Psoas muscle (tissue), 7 donors: ENCODE measurements at regions not wholly inside any gene's neighbourhood (a gene's known extent, or its start where the extent isn't known, plus 50 kb on each side); places are given as distances from the start of the nearest gene placed in this dataset.

ENCODE experiments used
- ATAC-seq, 4 donors: fragments of 200-7000 bp; cut with Tn5 transposase; one replicate each; pipeline ENCODE4 v1.9.1; 2020; ENCODE audit warnings: moderate library complexity in 3 of 4, mild to moderate bottlenecking in 2 of 4
- DNase-seq, 2 donors: peaks; one replicate each; pipeline ENCODE4 v3.0.0-alpha.2; 2020
- H3K27ac ChIP-seq: fragments of 200-600 bp; one replicate; pipeline ENCODE4 v1.8.0; 2022
- H3K27me3 ChIP-seq, 3 donors: fragments of 200-600 bp in 1 of 3; one replicate each; pipeline versions ENCODE4 v1.6.1 to v1.8.0; 2013 to 2022; ENCODE audit warnings: low read length in 2 of 3, mild to moderate bottlenecking in 2 of 3, moderate library complexity in 1 of 3; ENCODE audit not compliant: insufficient read depth in 3 of 3
- H3K36me3 ChIP-seq, 2 donors: fragments of 200-600 bp in 1 of 2; one replicate each; pipeline versions ENCODE4 v1.6.1 to v1.8.0; 2013 to 2022; ENCODE audit warnings: low read depth in 1 of 2, mild to moderate bottlenecking in 1 of 2, moderate library complexity in 1 of 2; ENCODE audit not compliant: insufficient read depth in 1 of 2
- H3K4me1 ChIP-seq: fragments of 200-600 bp; one replicate; pipeline ENCODE4 v1.8.0; 2022
- H3K4me3 ChIP-seq: fragments of 200-600 bp; one replicate; pipeline ENCODE4 v1.8.0; 2022; ENCODE audit warnings: mild to moderate bottlenecking
- H3K9me3 ChIP-seq: fragments of 200-600 bp; one replicate; pipeline ENCODE4 v1.8.0; 2022
- WGBS, 3 donors: extraction: QIAGEN DNeasy Blood & Tissue Kit; methylation state at CpG; one replicate each; pipeline versions ENCODE4 v1.1.6 to v1.1.7; 2013; 5-methylcytosine and 5-hydroxymethylcytosine counted together
- intact Hi-C, 2 donors: fragments of 100-400 bp; cut with DNase I; formaldehyde crosslinking; loops; one replicate each; pipeline versions ENCODE4 v1.11.0 to v1.14.2; 2022
- TF ChIP-seq, protein P1 (sequence below): fragments of 200-600 bp; IDR thresholded peaks from one replicate; pipeline ENCODE4 v1.8.0; 2022; ENCODE audit warnings: antibody characterized with exemption
- donor health status: healthy with polysubstance abuse.
- donor health status: DM: no; HTN: no; CAD: no; lungs with moderate emphysema.
- donor health status: Bipolar disorder and iron deficiency.
- donor health status: healthy.
- donor health status: DM: yes; HTN: yes; CAD: no.
- donor health status: DM: no; HTN: no; CAD: no.
- donor health status: DM: yes; HTN: yes; CAD: no.

DNA sequence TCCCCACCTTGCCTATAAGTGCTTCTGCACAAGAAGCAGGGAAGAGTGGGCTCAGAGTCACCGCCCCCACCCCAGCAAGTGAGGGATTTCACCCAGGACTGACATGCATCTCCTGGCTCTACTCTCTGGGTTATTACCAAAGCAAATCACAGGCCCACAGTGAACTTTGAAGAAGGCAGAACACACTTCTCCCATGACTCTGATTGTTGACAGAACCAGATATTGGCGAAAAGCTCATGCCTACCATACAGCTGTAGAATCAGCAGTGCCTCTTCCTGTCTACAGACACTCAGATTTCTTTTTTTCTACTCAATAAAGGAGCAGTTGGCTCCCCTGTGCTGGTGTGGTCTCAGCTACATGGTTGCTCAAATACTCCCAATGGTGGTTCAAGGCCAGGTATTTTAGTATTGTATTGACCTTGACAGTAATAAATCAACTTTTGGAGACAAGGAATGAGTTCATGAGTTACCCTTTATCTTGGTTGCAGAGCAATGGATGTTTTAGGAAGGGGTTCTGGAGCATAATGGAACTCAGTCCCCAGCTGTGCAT, 512.9 kb upstream of the ID2 start:
- H3K27me3 ChIP-seq, result no peaks in the 10 kb centered on the region
- intact Hi-C loops, result no loop called here
- no peak for DNase-seq
- no peak for ATAC-seq
- TF ChIP-seq, protein P1, sequence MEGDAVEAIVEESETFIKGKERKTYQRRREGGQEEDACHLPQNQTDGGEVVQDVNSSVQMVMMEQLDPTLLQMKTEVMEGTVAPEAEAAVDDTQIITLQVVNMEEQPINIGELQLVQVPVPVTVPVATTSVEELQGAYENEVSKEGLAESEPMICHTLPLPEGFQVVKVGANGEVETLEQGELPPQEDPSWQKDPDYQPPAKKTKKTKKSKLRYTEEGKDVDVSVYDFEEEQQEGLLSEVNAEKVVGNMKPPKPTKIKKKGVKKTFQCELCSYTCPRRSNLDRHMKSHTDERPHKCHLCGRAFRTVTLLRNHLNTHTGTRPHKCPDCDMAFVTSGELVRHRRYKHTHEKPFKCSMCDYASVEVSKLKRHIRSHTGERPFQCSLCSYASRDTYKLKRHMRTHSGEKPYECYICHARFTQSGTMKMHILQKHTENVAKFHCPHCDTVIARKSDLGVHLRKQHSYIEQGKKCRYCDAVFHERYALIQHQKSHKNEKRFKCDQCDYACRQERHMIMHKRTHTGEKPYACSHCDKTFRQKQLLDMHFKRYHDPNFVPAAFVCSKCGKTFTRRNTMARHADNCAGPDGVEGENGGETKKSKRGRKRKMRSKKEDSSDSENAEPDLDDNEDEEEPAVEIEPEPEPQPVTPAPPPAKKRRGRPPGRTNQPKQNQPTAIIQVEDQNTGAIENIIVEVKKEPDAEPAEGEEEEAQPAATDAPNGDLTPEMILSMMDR, result no peak
- H3K4me3 ChIP-seq, result no peak overlapping the region
- no peaks in the 10 kb centered on the region for H3K36me3 ChIP-seq
- no peaks in the 10 kb centered on the region for H3K4me1 ChIP-seq
- no peak overlapping the region for H3K27ac ChIP-seq
- H3K9me3 ChIP-seq, result no peaks in the 10 kb centered on the region
- 90 to 97% (median 92%) methylated on average over 2 of the region's 2 CpGs for WGBS, 3 donors

DNA sequence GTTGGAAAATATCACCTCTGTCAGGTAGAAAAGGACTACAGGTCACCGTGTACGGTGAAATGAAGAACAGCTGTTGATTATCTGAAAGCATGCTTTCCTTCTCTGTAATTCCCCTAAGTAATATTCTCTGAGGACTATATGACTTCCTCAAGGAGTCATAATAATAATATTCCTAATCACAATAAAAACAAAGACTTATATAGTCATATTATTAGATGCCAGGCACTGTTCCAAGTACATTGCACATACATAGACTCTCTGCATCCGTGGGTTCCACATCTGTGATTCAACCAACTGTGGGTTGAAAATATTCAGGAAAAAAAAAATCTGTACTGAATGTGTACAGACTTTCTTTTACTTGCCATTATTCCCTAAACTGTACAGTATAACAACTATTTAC, 512.4 kb upstream of the ID2 start:
- Histone ChIP-seq H3K4me1 (no peaks in the 10 kb centered on the region), H3K27me3 (no peaks in the 10 kb centered on the region), H3K27ac (no peak overlapping the region), H3K9me3 (no peaks in the 10 kb centered on the region), H3K36me3 (no peaks in the 10 kb centered on the region), H3K4me3 (no peak overlapping the region)
- WGBS, 3 donors, result 54 to 61% (median 61%) methylated on average over 3 of the region's 3 CpGs
- intact Hi-C loops, result no loop called here
- DNase-seq, result no peak
- no peak for ATAC-seq
- TF ChIP-seq, protein P1, result no peak

DNA sequence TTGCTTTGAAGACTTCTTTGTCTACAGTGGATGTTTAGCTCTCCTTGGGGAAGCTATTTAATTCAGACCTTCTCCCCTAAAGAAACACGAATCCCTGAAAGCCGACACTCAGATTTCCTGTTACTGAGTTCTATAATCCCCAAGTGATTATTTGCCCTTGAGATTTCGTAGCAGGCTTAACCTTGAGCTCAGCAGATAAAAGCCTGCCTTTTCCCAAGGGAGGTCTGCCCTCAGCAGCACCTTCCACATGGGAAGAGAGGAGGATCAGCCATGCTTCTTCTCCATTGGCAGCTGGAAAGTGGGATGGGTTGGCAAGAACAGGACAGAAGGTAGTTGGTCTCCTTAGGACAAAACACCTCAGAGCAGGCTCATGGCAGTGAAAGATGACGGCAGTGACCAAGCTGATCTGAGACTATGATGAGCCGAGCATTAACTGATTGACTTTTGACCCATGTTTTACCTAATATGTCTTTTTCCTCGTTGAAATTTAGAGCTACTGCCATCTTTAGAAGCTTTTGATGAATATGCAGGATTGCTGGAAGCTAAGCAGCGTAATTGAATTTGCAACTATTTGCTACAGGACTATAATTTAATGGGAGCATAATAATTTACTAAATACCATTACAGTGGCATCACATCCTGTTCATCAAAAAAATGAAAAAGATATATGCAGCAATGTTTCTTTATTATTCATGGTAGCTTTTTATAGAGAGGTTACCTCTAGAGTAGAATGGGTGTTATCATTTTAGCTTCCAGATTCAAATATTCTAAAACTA, 511.1 kb upstream of the ID2 start:
- Histone ChIP-seq H3K36me3 (no peaks in the 10 kb centered on the region), H3K4me3 (no peak overlapping the region), H3K27ac (no peak overlapping the region), H3K4me1 (no peaks in the 10 kb centered on the region), H3K9me3 (no peaks in the 10 kb centered on the region), H3K27me3 (no peaks in the 10 kb centered on the region)
- 61 to 63% (median 61%) methylated on average over 7 of the region's 7 CpGs for WGBS, 3 donors
- TF ChIP-seq, protein P1, result no peak
- intact Hi-C loops, result no loop called here
- no peak for DNase-seq
- no peak for ATAC-seq

DNA sequence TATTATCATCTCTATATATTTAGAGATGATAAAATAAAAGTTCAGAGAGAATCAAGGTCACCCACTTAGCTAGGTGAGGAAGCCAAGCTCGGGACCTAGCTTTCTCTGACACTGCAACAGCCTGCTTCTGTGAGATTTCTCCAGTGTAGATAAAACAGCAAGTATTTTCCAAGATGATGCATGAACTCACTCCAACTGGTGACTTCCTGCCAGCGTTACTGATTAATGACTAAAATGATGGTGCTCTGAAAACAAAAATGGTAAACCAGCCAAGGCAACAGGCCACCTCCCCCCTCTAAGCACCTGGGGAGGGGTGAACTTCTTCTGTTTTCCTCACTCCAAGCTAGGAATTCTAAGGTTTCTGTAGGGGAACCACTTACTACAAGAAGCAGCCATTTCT, 510.2 kb upstream of the ID2 start:
- WGBS, 3 donors, result 45 to 60% (median 54%) methylated on average over 2 of the region's 2 CpGs
- DNase-seq (no peak), ATAC-seq (no peak)
- H3K27ac ChIP-seq, result no peak overlapping the region
- H3K9me3 ChIP-seq, result no peaks in the 10 kb centered on the region
- TF ChIP-seq, protein P1, result no peak
- H3K4me3 ChIP-seq, result no peak overlapping the region
- no peaks in the 10 kb centered on the region for H3K36me3 ChIP-seq
- H3K27me3 ChIP-seq, result no peaks in the 10 kb centered on the region
- H3K4me1 ChIP-seq, result no peaks in the 10 kb centered on the region
- intact Hi-C loops, result no loop called here
